GM23338 (cell line): ENCODE measurements at regions not wholly inside any gene's neighbourhood (a gene's known extent, or its start where the extent isn't known, plus 50 kb on each side); places are given as distances from the start of the nearest gene placed in this dataset.

Source experiments
- ATAC-seq: fragments of 200-7000 bp; cut with Tn5 transposase; 3 replicates; pipeline ENCODE4 v1.9.1; 2020
- DNase-seq: peaks from one replicate; pipeline ENCODE4 v3.0.0-alpha.2; 2015; ENCODE audit warnings: low spot score
- H2AFZ ChIP-seq: fragments of 200-600 bp; sonication (generic); 2 replicates; pipeline ENCODE4 v1.8.0; 2016; ENCODE audit warnings: antibody characterized with exemption, mild to moderate bottlenecking, moderate library complexity
- H3F3A ChIP-seq: fragments of 200-600 bp; sonication (generic); replicated peaks from 2 replicates; pipeline ENCODE4 v1.8.0; 2017; ENCODE audit warnings: antibody characterized with exemption, mixed run types, low read depth
- H3K27ac ChIP-seq: fragments of 200-600 bp; sonication (generic); 2 replicates; pipeline ENCODE4 v1.6.1; 2016; ENCODE audit warnings: low read depth
- H3K27me3 ChIP-seq: fragments of 200-600 bp; sonication (generic); 2 replicates; pipeline ENCODE4 v1.8.0; 2016; ENCODE audit warnings: mild to moderate bottlenecking, mixed run types, moderate library complexity; ENCODE audit not compliant: insufficient read depth
- H3K36me3 ChIP-seq: fragments of 200-600 bp; sonication (generic); 2 replicates; pipeline ENCODE4 v1.8.0; 2016; ENCODE audit warnings: mild to moderate bottlenecking; ENCODE audit not compliant: insufficient read depth
- H3K4me1 ChIP-seq: fragments of 200-600 bp; sonication (generic); 2 replicates; pipeline ENCODE4 v1.8.0; 2016; ENCODE audit warnings: mild to moderate bottlenecking, moderate library complexity; ENCODE audit not compliant: insufficient read depth
- H3K4me2 ChIP-seq: fragments of 200-600 bp; sonication (generic); 2 replicates; pipeline ENCODE4 v1.7.1; 2017; ENCODE audit warnings: mixed run types
- H3K4me3 ChIP-seq: fragments of 200-600 bp; sonication (generic); 2 replicates; pipeline ENCODE4 v1.6.1; 2016; ENCODE audit warnings: mixed run types
- H3K79me2 ChIP-seq: fragments of 200-600 bp; sonication (generic); replicated peaks from 2 replicates; pipeline ENCODE4 v1.8.0; 2017; ENCODE audit warnings: mild to moderate bottlenecking; ENCODE audit not compliant: insufficient read depth
- H3K9me2 ChIP-seq: fragments of 200-600 bp; sonication (generic); 2 replicates; pipeline ENCODE4 v1.8.0; 2017; ENCODE audit not compliant: insufficient read depth
- H4K20me1 ChIP-seq: fragments of 200-600 bp; sonication (generic); replicated peaks from 2 replicates; pipeline ENCODE4 v1.8.0; 2017; ENCODE audit warnings: mild to moderate bottlenecking; ENCODE audit not compliant: insufficient read depth
- H3K27ac Mint-ChIP-seq: 2 replicates; pipeline ENCODE4 v1.8.0; 2020; ENCODE audit warnings: inconsistent platforms, mild to moderate bottlenecking, moderate library complexity, mixed read lengths
- H3K27me3 Mint-ChIP-seq: 3 replicates; pipeline ENCODE4 v1.8.0; 2022; ENCODE audit warnings: low read depth, mild to moderate bottlenecking, moderate library complexity, mixed read lengths, inconsistent platforms; ENCODE audit not compliant: insufficient read depth, poor library complexity
- H3K36me3 Mint-ChIP-seq: 3 replicates; pipeline ENCODE4 v1.8.0; 2021; ENCODE audit warnings: low read depth, mild to moderate bottlenecking, inconsistent platforms, moderate library complexity, mixed read lengths
- H3K4me1 Mint-ChIP-seq: 3 replicates; pipeline ENCODE4 v1.8.0; 2020; ENCODE audit warnings: mild to moderate bottlenecking, inconsistent platforms, mixed read lengths
- H3K4me3 Mint-ChIP-seq: 3 replicates; pipeline ENCODE4 v1.8.0; 2021; ENCODE audit warnings: moderate library complexity, mild to moderate bottlenecking, inconsistent platforms, mixed read lengths
- H3K9me3 Mint-ChIP-seq: 3 replicates; pipeline ENCODE4 v1.8.0; 2020; ENCODE audit warnings: moderate library complexity, mild to moderate bottlenecking, inconsistent platforms, mixed read lengths
- CREB1 ChIP-seq: fragments of 250-450 bp; sonication (Bioruptor Pico); IDR thresholded peaks from 2 replicates; pipeline ENCODE4 v1.5.0; 2020; ENCODE audit warnings: low read depth, mild to moderate bottlenecking, moderate library complexity
- CTCF ChIP-seq, 2 experiments: fragments of 200-600 bp in 1 of 2; sonication (generic) in 1 of 2; conservative IDR thresholded peaks; 2 replicates each; pipeline versions ENCODE4 v1.5.1 to v1.6.1; 2016 to 2017; ENCODE audit warnings: antibody characterized with exemption in 2 of 2, low read depth in 2 of 2, mild to moderate bottlenecking in 2 of 2, moderate library complexity in 1 of 2
- ETS1 ChIP-seq: IDR thresholded peaks from 2 replicates; pipeline ENCODE4 v1.6.1; 2016; ENCODE audit warnings: antibody characterized with exemption
- EZH2 ChIP-seq: fragments of 200-600 bp; sonication (generic); IDR thresholded peaks from one replicate; pipeline ENCODE4 v1.8.0; 2017; ENCODE audit warnings: antibody characterized with exemption, mild to moderate bottlenecking, low read depth; ENCODE audit not compliant: unreplicated experiment
- EZH2phosphoT487 ChIP-seq: fragments of 200-600 bp; sonication (generic); IDR thresholded peaks from one replicate; pipeline ENCODE4 v1.8.1; 2018; ENCODE audit warnings: antibody characterized with exemption; ENCODE audit not compliant: unreplicated experiment
- JUNB ChIP-seq: IDR thresholded peaks from one replicate; pipeline ENCODE4 v1.6.1; 2016; ENCODE audit warnings: antibody characterized with exemption; ENCODE audit not compliant: unreplicated experiment
- NANOG ChIP-seq: IDR thresholded peaks from 2 replicates; pipeline ENCODE4 v1.6.1; 2016; ENCODE audit warnings: antibody characterized with exemption, borderline replicate concordance
- POLR2AphosphoS5 ChIP-seq: IDR thresholded peaks from 2 replicates; pipeline ENCODE4 v1.6.1; 2016; ENCODE audit warnings: antibody characterized with exemption, low read depth
- REST ChIP-seq: IDR thresholded peaks from one replicate; pipeline ENCODE4 v1.6.1; 2018; ENCODE audit warnings: antibody characterized with exemption; ENCODE audit not compliant: unreplicated experiment
- STAT1 ChIP-seq: IDR thresholded peaks from one replicate; pipeline ENCODE4 v1.6.1; 2016; ENCODE audit warnings: antibody characterized with exemption; ENCODE audit not compliant: unreplicated experiment
- ZNF114 ChIP-seq: fragments of 250-450 bp; sonication (Bioruptor Pico); IDR thresholded peaks from 2 replicates; pipeline ENCODE4 v1.5.0; 2020; ENCODE audit warnings: mild to moderate bottlenecking, moderate library complexity
- ZNF331 ChIP-seq: fragments of 250-450 bp; sonication (Bioruptor Pico); IDR thresholded peaks from 2 replicates; pipeline ENCODE4 v1.5.0; 2020; ENCODE audit warnings: low read depth, mild to moderate bottlenecking, moderate library complexity
- ZNF462 ChIP-seq: fragments of 250-450 bp; sonication (Bioruptor Pico); IDR thresholded peaks from 2 replicates; pipeline ENCODE4 v1.5.0; 2020; ENCODE audit warnings: mild to moderate bottlenecking, moderate library complexity

- H3K27ac Mint-ChIP-seq = no peak overlapping the region
- Histone ChIP-seq H3K4me1 (no peaks in the 10 kb centered on the region), H3K4me2 (no peak overlapping the region), H3K27ac (no peak overlapping the region), H3K36me3 (no peaks in the 10 kb centered on the region), H3F3A (no peaks in the 10 kb centered on the region), H3K27me3 (no peaks in the 10 kb centered on the region), H4K20me1 (no peaks in the 10 kb centered on the region), H2AFZ (no peak overlapping the region), H3K79me2 (no peaks in the 10 kb centered on the region), H3K4me3 (no peak overlapping the region), H3K9me2 (no peaks in the 10 kb centered on the region)
- peaks cover 14% of the 10 kb centered on the region; the same call in 2 of the 3 replicates for H3K4me1 Mint-ChIP-seq
- TF ChIP-seq ETS1 (no peak), NANOG (no peak), ZNF331 (CRISPR knock-in tag) (no peak), CREB1 (CRISPR knock-in tag) (no peak), CTCF (conservative IDR thresholded peaks at IDR 0.05; ENCODE audit: low read depth in 2 of 2) (no peak), POLR2AphosphoS5 (no peak), JUNB (no peak), EZH2 (no peak), ZNF114 (CRISPR knock-in tag) (no peak), ZNF462 (CRISPR knock-in tag) (no peak), STAT1 (no peak), REST (no peak), EZH2phosphoT487 (no peak)
- H3K9me3 Mint-ChIP-seq = no peaks in the 10 kb centered on the region
- DNase-seq = no peak
- peaks cover 1% of the 10 kb centered on the region for H3K27me3 Mint-ChIP-seq
- no peak overlapping the region for H3K4me3 Mint-ChIP-seq
- H3K36me3 Mint-ChIP-seq = no peaks in the 10 kb centered on the region
- no peak for ATAC-seq
These were observed 221.9 kb downstream of the SNCA start for GRCh38 chr4:89615051-89615450.
